Endothelial cell of umbilical vein (primary cell): ENCODE measurements at regions not wholly inside any gene's neighbourhood (a gene's known extent, or its start where the extent isn't known, plus 50 kb on each side); places are given as distances from the start of the nearest gene placed in this dataset.

ENCODE experiments used
- BruUV-seq: library from RNA; stranded (reverse); fragments of 400-500 nt; replicated peaks from 2 replicates; lab custom pipeline; 2021; lab: Mats Ljungman, UMichigan
- CTCF ChIA-PET: fragments of 300-600, 350-600 bp; sonication (Branson Sonifier 250); formaldehyde crosslinking; loops from one replicate; lab custom pipeline; 2021; ENCODE audit warnings: antibody characterized with exemption, inconsistent platforms; lab: Charles Lee
- POLR2A ChIA-PET: fragments of 300-600, 350-600 bp; sonication (Branson Sonifier 250); formaldehyde crosslinking; loops from one replicate; lab custom pipeline; 2021; ENCODE audit warnings: antibody characterized with exemption, inconsistent platforms; lab: Charles Lee
- DNase-seq: peaks from one replicate; pipeline ENCODE4 v3.0.0-alpha.2; 2011; ENCODE audit warnings: low read depth, low spot score
- FAIRE-seq: peaks from 2 replicates; lab custom pipeline; 2011; peaks lifted over from hg19 to GRCh38; lab: Jason Lieb, UNC
- H2AFZ ChIP-seq: 2 replicates; pipeline ENCODE4 v1.6.0; 2012; ENCODE audit warnings: low read depth, low read length, control low read depth, inconsistent platforms
- H3K27ac ChIP-seq: 2 replicates; pipeline ENCODE4 v1.5.1; 2011; ENCODE audit warnings: low read depth, mild to moderate bottlenecking, control low read depth, low read length, moderate library complexity; ENCODE audit not compliant: insufficient read depth
- H3K27me3 ChIP-seq, 2 experiments: 2 replicates each; pipeline versions ENCODE4 v1.6.0 to v1.6.1; 2011; ENCODE audit warnings: low read length in 2 of 2, mixed read lengths in 1 of 2; ENCODE audit not compliant: control insufficient read depth in 2 of 2, insufficient read depth in 2 of 2
- H3K36me3 ChIP-seq, 2 experiments: 2 replicates in 1 of 2; 3 replicates in 1 of 2; pipeline ENCODE4 v1.5.1; 2011; ENCODE audit warnings: low read length in 2 of 2, mild to moderate bottlenecking in 1 of 2, moderate library complexity in 1 of 2; ENCODE audit not compliant: control insufficient read depth in 2 of 2, insufficient read depth in 2 of 2; ENCODE audit errors: extremely low read depth in 1 of 2
- H3K4me1 ChIP-seq: 3 replicates; pipeline ENCODE4 v1.5.1; 2011; ENCODE audit warnings: mild to moderate bottlenecking, low read length; ENCODE audit not compliant: control insufficient read depth, insufficient read depth; ENCODE audit errors: extremely low read depth
- H3K4me2 ChIP-seq: 2 replicates; pipeline ENCODE4 v1.6.1; 2011; ENCODE audit warnings: low read length, control low read depth, mixed read lengths; ENCODE audit not compliant: insufficient read depth
- H3K4me3 ChIP-seq, 3 experiments: fragments of 200-600 bp in 1 of 3; sonication (generic), shearing (Covaris generic) in 1 of 3; replicated peaks in 1 of 3; 2 replicates each; pipeline ENCODE4 v1.5.1; 2011 to 2016; ENCODE audit warnings: control low read depth in 3 of 3, low read length in 3 of 3, mild to moderate bottlenecking in 2 of 3, inconsistent platforms in 1 of 3, low read depth in 1 of 3, moderate library complexity in 1 of 3; ENCODE audit not compliant: insufficient read depth in 1 of 3
- H3K79me2 ChIP-seq: 2 replicates; pipeline ENCODE4 v1.6.0; 2012; ENCODE audit warnings: low read length, inconsistent platforms; ENCODE audit not compliant: control insufficient read depth, insufficient read depth
- H3K9ac ChIP-seq: replicated peaks from 2 replicates; pipeline ENCODE3; 2011; ENCODE audit warnings: low read length, control low read depth; ENCODE audit not compliant: insufficient read depth; ENCODE audit errors: extremely low read depth
- H3K9me1 ChIP-seq: replicated peaks from 3 replicates; pipeline ENCODE4 v1.6.0; 2011; ENCODE audit warnings: mild to moderate bottlenecking, low read length; ENCODE audit not compliant: control insufficient read depth, insufficient read depth; ENCODE audit errors: extremely low read depth
- H3K9me3 ChIP-seq: replicated peaks from 2 replicates; pipeline ENCODE4 v1.5.1; 2012; ENCODE audit warnings: low read length, inconsistent platforms; ENCODE audit not compliant: control insufficient read depth, insufficient read depth
- H4K20me1 ChIP-seq: replicated peaks from 2 replicates; pipeline ENCODE3; 2011; ENCODE audit warnings: mild to moderate bottlenecking, low read length; ENCODE audit not compliant: control insufficient read depth, insufficient read depth; ENCODE audit errors: extremely low read depth
- EZH2 ChIP-seq: IDR thresholded peaks from 2 replicates; pipeline ENCODE4 v1.6.1; 2012; ENCODE audit warnings: borderline replicate concordance, low read depth, mild to moderate bottlenecking, moderate library complexity, low read length, inconsistent platforms; ENCODE audit not compliant: severe bottlenecking
- FOS ChIP-seq: IDR thresholded peaks from 2 replicates; pipeline ENCODE4 v1.6.1; 2011; ENCODE audit warnings: mild to moderate bottlenecking, low read length, moderate library complexity, borderline replicate concordance; ENCODE audit not compliant: insufficient read depth
- GATA2 ChIP-seq: IDR thresholded peaks from 2 replicates; pipeline ENCODE4 v1.7.0; 2011; ENCODE audit warnings: low read depth, mild to moderate bottlenecking, moderate library complexity, mixed read lengths, low read length; ENCODE audit not compliant: insufficient read length, insufficient read depth
- JUN ChIP-seq: IDR thresholded peaks from 2 replicates; pipeline ENCODE4 v1.6.1; 2011; ENCODE audit warnings: borderline replicate concordance, low read depth; ENCODE audit not compliant: insufficient read length, insufficient read depth
- MYC ChIP-seq: IDR thresholded peaks from one replicate; pipeline ENCODE4 v1.6.1; 2011; ENCODE audit warnings: mild to moderate bottlenecking, low read depth, low read length
- POLR2A ChIP-seq: IDR thresholded peaks from 2 replicates; pipeline ENCODE4 v1.6.1; 2012; ENCODE audit warnings: low read depth, mild to moderate bottlenecking, control low read depth, low read length
- POLR2AphosphoS5 ChIP-seq: IDR thresholded peaks from 2 replicates; pipeline ENCODE4 v1.6.1; 2012; ENCODE audit warnings: low read depth, mild to moderate bottlenecking, control low read depth, low read length, moderate library complexity; ENCODE audit not compliant: insufficient read depth
- dilution Hi-C: fragments of 300-500 bp; cut with MboI; formaldehyde crosslinking; loops from one replicate; pipeline ENCODE4 v1.15.0; 2019; ENCODE audit warnings: low sequenced_read_pairs; ENCODE audit not compliant: extremely low pct_ligation_motif_present
- intact Hi-C: fragments of 100-400 bp; cut with micrococcal nuclease; formaldehyde crosslinking; loops from one replicate; pipeline ENCODE4 v1.10.0; 2022
- TF ChIP-seq, protein P1 (sequence below): IDR thresholded peaks from 2 replicates; pipeline ENCODE4 v1.6.1; 2011; ENCODE audit not compliant: insufficient read depth, insufficient read length
- TF ChIP-seq, protein P2 (sequence below), 2 donors: IDR thresholded peaks; 1 replicate in 1 of 2; 2 replicates in 1 of 2; pipeline ENCODE4 v1.5.1; 2011; ENCODE audit warnings: low read length in 2 of 2, mild to moderate bottlenecking in 2 of 2, moderate library complexity in 2 of 2, control low read depth in 1 of 2, inconsistent platforms in 1 of 2, low read depth in 1 of 2; ENCODE audit not compliant: insufficient read depth in 1 of 2; ENCODE audit errors: extremely low read depth in 1 of 2

DNA sequence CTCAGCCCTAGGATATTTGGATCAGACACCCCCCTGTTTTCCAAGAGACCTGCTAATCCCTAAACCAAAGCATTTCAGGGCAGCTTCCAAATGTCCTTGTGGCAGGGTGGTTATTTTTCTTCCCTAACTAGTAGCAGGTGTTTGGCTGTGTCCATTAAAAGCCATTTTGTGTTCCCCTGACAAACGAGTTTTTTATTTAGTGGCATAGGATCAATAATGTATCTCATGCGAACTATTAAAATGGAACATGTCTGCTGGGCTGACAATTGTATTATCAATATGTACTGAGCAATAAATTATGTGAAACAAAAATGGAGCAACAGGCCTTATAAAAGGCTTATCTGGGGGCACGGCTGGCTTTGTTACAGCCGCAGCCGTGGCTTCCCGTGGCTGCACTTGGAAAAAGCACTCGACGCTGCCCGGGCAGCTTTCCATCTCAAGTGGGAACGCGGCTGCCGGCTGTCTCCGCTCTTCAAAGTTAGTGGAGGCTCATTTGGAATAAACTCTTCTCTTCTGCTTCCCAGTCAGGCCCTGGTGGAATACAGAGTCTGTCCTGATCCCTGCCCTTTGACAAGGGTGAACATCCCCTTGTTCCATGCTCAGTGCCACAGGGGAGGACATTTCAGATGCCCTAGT lies 554.3 kb downstream of the TYW1 start:
- Histone ChIP-seq H3K4me1 (no peaks in the 10 kb centered on the region), H4K20me1 (no peaks in the 10 kb centered on the region), H3K9ac (no peak overlapping the region), H3K4me3 (no peak overlapping the region), H3K9me3 (peaks cover 6% of the 10 kb centered on the region), H3K79me2 (no peaks in the 10 kb centered on the region), H3K27ac (no peak overlapping the region), H3K27me3 (no peaks in the 10 kb centered on the region), H3K4me2 (no peak overlapping the region), H2AFZ (no peak overlapping the region), H3K9me1 (no peaks in the 10 kb centered on the region), H3K36me3 (no peaks in the 10 kb centered on the region)
- POLR2A ChIA-PET: no interaction called here
- FAIRE-seq (no peak), DNase-seq (no peak)
- intact Hi-C loops (no loop called here), dilution Hi-C loops (no loop called here)
- TF ChIP-seq, protein P1, sequence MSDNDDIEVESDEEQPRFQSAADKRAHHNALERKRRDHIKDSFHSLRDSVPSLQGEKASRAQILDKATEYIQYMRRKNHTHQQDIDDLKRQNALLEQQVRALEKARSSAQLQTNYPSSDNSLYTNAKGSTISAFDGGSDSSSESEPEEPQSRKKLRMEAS: no peak
- TF ChIP-seq GATA2: no peak
- no peak for TF ChIP-seq JUN
- TF ChIP-seq EZH2: no peak
- TF ChIP-seq FOS: no peak
- TF ChIP-seq, protein P2, sequence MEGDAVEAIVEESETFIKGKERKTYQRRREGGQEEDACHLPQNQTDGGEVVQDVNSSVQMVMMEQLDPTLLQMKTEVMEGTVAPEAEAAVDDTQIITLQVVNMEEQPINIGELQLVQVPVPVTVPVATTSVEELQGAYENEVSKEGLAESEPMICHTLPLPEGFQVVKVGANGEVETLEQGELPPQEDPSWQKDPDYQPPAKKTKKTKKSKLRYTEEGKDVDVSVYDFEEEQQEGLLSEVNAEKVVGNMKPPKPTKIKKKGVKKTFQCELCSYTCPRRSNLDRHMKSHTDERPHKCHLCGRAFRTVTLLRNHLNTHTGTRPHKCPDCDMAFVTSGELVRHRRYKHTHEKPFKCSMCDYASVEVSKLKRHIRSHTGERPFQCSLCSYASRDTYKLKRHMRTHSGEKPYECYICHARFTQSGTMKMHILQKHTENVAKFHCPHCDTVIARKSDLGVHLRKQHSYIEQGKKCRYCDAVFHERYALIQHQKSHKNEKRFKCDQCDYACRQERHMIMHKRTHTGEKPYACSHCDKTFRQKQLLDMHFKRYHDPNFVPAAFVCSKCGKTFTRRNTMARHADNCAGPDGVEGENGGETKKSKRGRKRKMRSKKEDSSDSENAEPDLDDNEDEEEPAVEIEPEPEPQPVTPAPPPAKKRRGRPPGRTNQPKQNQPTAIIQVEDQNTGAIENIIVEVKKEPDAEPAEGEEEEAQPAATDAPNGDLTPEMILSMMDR (IDR thresholded peaks at IDR 0.05; ENCODE audit: extremely low read depth in 1 of 2, insufficient read depth in 1 of 2, low read depth in 1 of 2, low read length in 2 of 2): no peak
- no peak for TF ChIP-seq POLR2AphosphoS5
- no peak for TF ChIP-seq MYC
- no peak for TF ChIP-seq POLR2A
- CTCF ChIA-PET: no interaction called here
- BruUV-seq: no TSS peak
